ENCODE measurements at regions not wholly inside any gene's neighbourhood (a gene's known extent, or its start where the extent isn't known, plus 50 kb on each side); places are given as distances from the start of the nearest gene placed in this dataset.

DNA sequence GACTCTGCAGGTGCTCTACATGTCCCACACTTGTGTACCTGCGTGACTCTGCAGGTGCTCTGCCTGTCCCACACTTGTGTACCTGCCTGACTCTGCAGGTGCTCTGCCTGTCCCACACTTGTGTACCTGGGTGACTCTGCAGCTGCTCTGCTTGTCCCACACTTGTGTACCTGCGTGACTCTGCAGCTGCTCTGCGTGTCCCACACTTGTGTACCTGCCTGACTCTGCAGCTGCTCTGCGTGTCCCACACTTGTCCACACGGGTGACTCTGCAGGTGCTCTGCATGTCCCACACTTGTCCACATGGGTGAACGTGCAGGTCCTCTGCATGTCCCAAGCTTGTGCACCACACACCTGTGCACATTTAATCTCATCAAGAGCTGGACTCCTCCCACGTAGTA is 576.7 kb upstream of the SALL3 start:
- peaks cover 0 to 13% (median 5%) of the 10 kb centered on the region in 4 donors for H3K4me1 ChIP-seq
- no peaks in the 10 kb centered on the region for H3K36me3 ChIP-seq
- no peak for DNase-seq
- peaks cover 0 to 4% (median 0%) of the 10 kb centered on the region in 3 donors for H3K27me3 ChIP-seq
- H3K9me3 ChIP-seq: no peaks in the 10 kb centered on the region
- no peak overlapping the region for H3K4me3 ChIP-seq
- 71 to 78% (median 74%) methylated on average over 5 to 7 of the region's 7 CpGs for WGBS, 5 donors
- intact Hi-C loops (cut with DNase I; ENCODE audit: low total_unique reads): no loop called here
- H3K27ac ChIP-seq: no peak overlapping the region
- TF ChIP-seq POLR2AphosphoS5 (IDR thresholded peaks at IDR 0.05): no peak
- no peak for TF ChIP-seq EP300 (IDR thresholded peaks at IDR 0.05)
- TF ChIP-seq, protein P1, sequence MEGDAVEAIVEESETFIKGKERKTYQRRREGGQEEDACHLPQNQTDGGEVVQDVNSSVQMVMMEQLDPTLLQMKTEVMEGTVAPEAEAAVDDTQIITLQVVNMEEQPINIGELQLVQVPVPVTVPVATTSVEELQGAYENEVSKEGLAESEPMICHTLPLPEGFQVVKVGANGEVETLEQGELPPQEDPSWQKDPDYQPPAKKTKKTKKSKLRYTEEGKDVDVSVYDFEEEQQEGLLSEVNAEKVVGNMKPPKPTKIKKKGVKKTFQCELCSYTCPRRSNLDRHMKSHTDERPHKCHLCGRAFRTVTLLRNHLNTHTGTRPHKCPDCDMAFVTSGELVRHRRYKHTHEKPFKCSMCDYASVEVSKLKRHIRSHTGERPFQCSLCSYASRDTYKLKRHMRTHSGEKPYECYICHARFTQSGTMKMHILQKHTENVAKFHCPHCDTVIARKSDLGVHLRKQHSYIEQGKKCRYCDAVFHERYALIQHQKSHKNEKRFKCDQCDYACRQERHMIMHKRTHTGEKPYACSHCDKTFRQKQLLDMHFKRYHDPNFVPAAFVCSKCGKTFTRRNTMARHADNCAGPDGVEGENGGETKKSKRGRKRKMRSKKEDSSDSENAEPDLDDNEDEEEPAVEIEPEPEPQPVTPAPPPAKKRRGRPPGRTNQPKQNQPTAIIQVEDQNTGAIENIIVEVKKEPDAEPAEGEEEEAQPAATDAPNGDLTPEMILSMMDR (IDR thresholded peaks at IDR 0.05): no peak
- TF ChIP-seq POLR2A (IDR thresholded peaks at IDR 0.05): no peak

DNA sequence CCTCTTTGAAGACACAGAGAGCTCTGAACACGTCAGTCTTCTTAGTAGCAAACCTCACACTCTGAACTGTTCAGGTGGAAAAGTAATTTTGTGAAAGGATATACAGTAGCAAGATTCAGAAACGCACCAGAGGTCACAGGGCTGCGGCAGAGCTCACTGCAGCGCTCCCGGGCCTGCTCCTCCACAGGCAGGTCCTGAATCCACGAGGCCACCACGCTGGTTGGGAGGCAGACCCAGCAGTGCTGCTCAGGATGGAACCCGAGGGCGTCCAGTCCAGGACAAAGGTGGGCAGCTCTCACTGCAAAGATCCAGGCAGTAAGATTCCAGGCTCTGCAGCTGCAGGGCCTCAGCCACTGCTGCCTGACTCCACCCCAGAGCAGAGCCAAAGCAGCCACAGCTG is 576.2 kb upstream of the SALL3 start:
- intact Hi-C loops (cut with DNase I; ENCODE audit: low total_unique reads): no loop called here
- no peak for DNase-seq
- TF ChIP-seq POLR2A (IDR thresholded peaks at IDR 0.05) (no peak), EP300 (IDR thresholded peaks at IDR 0.05) (no peak), POLR2AphosphoS5 (IDR thresholded peaks at IDR 0.05) (no peak)
- TF ChIP-seq, protein P1 (IDR thresholded peaks at IDR 0.05): no peak
- Histone ChIP-seq H3K27me3 (peaks cover 0 to 4% (median 0%) of the 10 kb centered on the region in 3 donors), H3K27ac (no peak overlapping the region), H3K9me3 (no peaks in the 10 kb centered on the region), H3K4me1 (peaks cover 0 to 15% (median 5%) of the 10 kb centered on the region in 4 donors), H3K4me3 (no peak overlapping the region), H3K36me3 (no peaks in the 10 kb centered on the region)
- WGBS, 5 donors: 65 to 93% (median 69%) methylated on average over 4 to 9 of the region's 9 CpGs

DNA sequence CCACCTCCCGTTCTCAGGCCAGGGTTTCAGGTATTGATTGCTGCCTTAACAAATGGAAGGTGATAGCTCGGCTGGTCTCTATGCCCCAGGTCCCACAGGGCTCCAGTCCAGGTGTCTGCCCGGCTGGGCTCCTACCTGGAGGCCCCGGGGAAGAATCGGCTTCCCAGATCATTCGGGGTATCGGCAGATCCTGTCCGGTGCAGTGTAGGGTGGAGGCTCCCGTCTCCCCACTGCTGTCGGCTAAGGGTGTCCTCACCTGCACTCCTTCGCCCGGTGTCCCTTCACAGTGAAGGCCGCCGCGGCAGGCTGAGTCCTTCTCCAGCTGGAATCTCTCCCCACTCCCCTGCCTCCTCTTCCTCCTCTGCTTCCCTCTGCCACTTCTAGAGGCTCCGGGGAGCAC is 573.9 kb upstream of the SALL3 start:
- TF ChIP-seq, protein P1 (IDR thresholded peaks at IDR 0.05): no peak
- TF ChIP-seq POLR2AphosphoS5 (IDR thresholded peaks at IDR 0.05): no peak
- no peak for TF ChIP-seq EP300 (IDR thresholded peaks at IDR 0.05)
- TF ChIP-seq POLR2A (IDR thresholded peaks at IDR 0.05): no peak
- Histone ChIP-seq H3K27ac (no peak overlapping the region), H3K36me3 (no peaks in the 10 kb centered on the region), H3K4me3 (no peak overlapping the region), H3K9me3 (no peaks in the 10 kb centered on the region), H3K27me3 (no peaks in the 10 kb centered on the region), H3K4me1 (peaks cover 0 to 15% (median 5%) of the 10 kb centered on the region in 4 donors)
- no peak for DNase-seq
- intact Hi-C loops (cut with DNase I; ENCODE audit: low total_unique reads): no loop called here
- WGBS, 5 donors: 86 to 93% (median 90%) methylated on average over 12 to 16 of the region's 16 CpGs

DNA sequence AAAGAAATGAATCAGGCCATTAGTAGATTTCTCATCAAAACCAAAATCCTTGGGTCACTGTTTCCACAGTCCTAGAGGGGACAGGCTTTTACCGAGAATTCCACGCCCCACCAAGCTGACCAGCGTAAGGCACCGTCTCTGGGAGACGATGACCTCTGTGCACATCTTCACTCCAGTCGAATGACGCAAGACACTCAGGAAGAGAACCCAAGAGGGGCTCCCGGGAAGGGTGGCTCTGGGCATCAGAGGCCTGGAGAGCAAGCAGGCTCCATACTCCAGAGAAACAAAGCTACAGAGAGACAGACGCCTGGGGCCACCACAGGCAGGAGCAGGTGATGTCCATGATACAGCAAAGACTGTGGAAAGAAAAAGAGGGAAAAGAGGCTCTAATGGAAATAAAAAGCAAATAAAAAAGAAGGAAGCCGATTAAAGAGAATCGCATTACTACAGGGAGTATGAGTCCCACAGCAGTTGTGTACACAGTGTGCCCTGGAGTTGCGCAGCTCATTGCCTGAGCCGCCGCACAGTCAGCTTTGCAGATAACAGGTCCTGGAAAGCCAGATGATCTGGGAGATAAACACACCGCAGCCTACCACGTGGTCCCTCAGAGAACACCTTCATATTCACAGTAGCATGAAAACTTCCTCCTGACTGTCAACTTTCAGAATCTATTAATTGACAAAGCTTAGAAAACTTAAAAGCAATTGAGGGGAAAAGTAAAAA is 572.7 kb upstream of the SALL3 start:
- Histone ChIP-seq H3K9me3 (no peaks in the 10 kb centered on the region), H3K27ac (peak overlapping the region; percentile 12 to 81 (median 54)), H3K4me3 (peak overlapping the region in 1 of 4 donors; percentile 18), H3K4me1 (peaks cover 0 to 15% (median 5%) of the 10 kb centered on the region in 4 donors), H3K36me3 (no peaks in the 10 kb centered on the region), H3K27me3 (no peaks in the 10 kb centered on the region)
- DNase-seq: peak; percentile 62 to 86
- TF ChIP-seq, protein P1 (IDR thresholded peaks at IDR 0.05): no peak
- peak in 2 of 3 donors; percentile 25 to 63 for TF ChIP-seq POLR2AphosphoS5 (IDR thresholded peaks at IDR 0.05)
- no peak for TF ChIP-seq POLR2A (IDR thresholded peaks at IDR 0.05)
- intact Hi-C loops (cut with DNase I; ENCODE audit: low total_unique reads): no loop called here
- 49 to 56% (median 54%) methylated on average over 16 of the region's 16 CpGs for WGBS, 5 donors
